OCI-LY1 (cell line): ENCODE measurements at regions not wholly inside any gene's neighbourhood (a gene's known extent, or its start where the extent isn't known, plus 50 kb on each side); places are given as distances from the start of the nearest gene placed in this dataset.

ENCODE experiments used
- H2AFZ ChIP-seq: fragments of 200-600 bp; sonication (generic), shearing (Covaris generic); 2 replicates; pipeline ENCODE4 v1.6.0; 2014; ENCODE audit warnings: antibody characterized with exemption, mild to moderate bottlenecking, low read length
- H3F3A ChIP-seq: fragments of 200-600 bp; sonication (generic), shearing (Covaris generic); 2 replicates; pipeline ENCODE4 v1.6.0; 2014; ENCODE audit warnings: mild to moderate bottlenecking, antibody characterized with exemption, low read length, moderate library complexity; ENCODE audit not compliant: insufficient read depth
- H3K27ac ChIP-seq: fragments of 200-600 bp; sonication (generic); 2 replicates; pipeline ENCODE4 v1.5.1; 2014; ENCODE audit warnings: low read length, mixed run types, mild to moderate bottlenecking, low read depth; ENCODE audit not compliant: poor library complexity, severe bottlenecking
- H3K27me3 ChIP-seq: fragments of 200-600 bp; sonication (generic); 2 replicates; pipeline ENCODE4 v1.6.0; 2014; ENCODE audit warnings: antibody characterized with exemption, mild to moderate bottlenecking, low read length, moderate library complexity; ENCODE audit not compliant: insufficient read depth
- H3K36me3 ChIP-seq: fragments of 200-600 bp; sonication (generic); 2 replicates; pipeline ENCODE4 v1.6.1; 2014; ENCODE audit warnings: mild to moderate bottlenecking, antibody characterized with exemption, low read length, moderate library complexity, mixed read lengths; ENCODE audit not compliant: insufficient read depth
- H3K4me1 ChIP-seq: fragments of 200-600 bp; sonication (generic); 2 replicates; pipeline ENCODE4 v1.5.1; 2014; ENCODE audit warnings: mild to moderate bottlenecking, low read length, moderate library complexity; ENCODE audit not compliant: insufficient read depth, severe bottlenecking
- H3K4me2 ChIP-seq: fragments of 200-600 bp; sonication (generic), shearing (Covaris generic); 2 replicates; pipeline ENCODE4 v1.6.1; 2014; ENCODE audit warnings: low read length
- H3K4me3 ChIP-seq: fragments of 200-600 bp; sonication (generic); 2 replicates; pipeline ENCODE4 v1.5.1; 2014; ENCODE audit warnings: low read length, low read depth, mild to moderate bottlenecking, mixed read lengths; ENCODE audit not compliant: poor library complexity, severe bottlenecking
- H3K79me2 ChIP-seq: fragments of 200-600 bp; shearing (Covaris generic); 2 replicates; pipeline ENCODE4 v1.6.1; 2016; ENCODE audit warnings: mixed run types, low read length, mixed read lengths; ENCODE audit not compliant: insufficient read depth
- H3K9ac ChIP-seq: fragments of 200-600 bp; sonication (generic), shearing (Covaris generic); 2 replicates; pipeline ENCODE4 v1.6.1; 2014; ENCODE audit warnings: mild to moderate bottlenecking, low read length, mixed read lengths
- H3K9me2 ChIP-seq: fragments of 200-600 bp; sonication (generic), shearing (Covaris generic); 2 replicates; pipeline ENCODE4 v1.6.1; 2014; ENCODE audit warnings: low read depth, mild to moderate bottlenecking, low read length, mixed read lengths
- H3K9me3 ChIP-seq: fragments of 200-600 bp; shearing (Covaris generic); 2 replicates; pipeline ENCODE4 v1.6.1; 2014; ENCODE audit warnings: low read length, mixed read lengths
- H4K20me1 ChIP-seq: fragments of 200-600 bp; sonication (generic), shearing (Covaris generic); 2 replicates; pipeline ENCODE4 v1.6.0; 2016; ENCODE audit warnings: mild to moderate bottlenecking, low read length; ENCODE audit not compliant: insufficient read depth
- CTCF ChIP-seq: fragments of 200-600 bp; sonication (generic), shearing (Covaris generic); IDR thresholded peaks from 2 replicates; pipeline ENCODE4 v1.5.1; 2017; ENCODE audit warnings: mild to moderate bottlenecking, antibody characterized with exemption, low read length, moderate library complexity, mixed read lengths
- EZH2 ChIP-seq: fragments of 200-600 bp; sonication (generic), shearing (Covaris generic); IDR thresholded peaks from 2 replicates; pipeline ENCODE4 v1.8.0; 2017; ENCODE audit warnings: borderline replicate concordance, mixed run types, mild to moderate bottlenecking, antibody characterized with exemption, low read length, moderate library complexity, mixed read lengths

- H3K4me2 ChIP-seq, result no peak overlapping the region
- no peaks in the 10 kb centered on the region for H3K4me1 ChIP-seq
- H3K79me2 ChIP-seq, result no peaks in the 10 kb centered on the region
- no peak overlapping the region for H3K4me3 ChIP-seq
- no peak for TF ChIP-seq CTCF
- no peak for TF ChIP-seq EZH2
- no peaks in the 10 kb centered on the region for H3K36me3 ChIP-seq
- no peak overlapping the region for H2AFZ ChIP-seq
- H3K9me2 ChIP-seq, result no peaks in the 10 kb centered on the region
- H3F3A ChIP-seq, result no peaks in the 10 kb centered on the region
- H3K27me3 ChIP-seq, result no peaks in the 10 kb centered on the region
- no peaks in the 10 kb centered on the region for H4K20me1 ChIP-seq
- no peak overlapping the region for H3K27ac ChIP-seq
- H3K9me3 ChIP-seq, result no peaks in the 10 kb centered on the region
- no peak overlapping the region for H3K9ac ChIP-seq
These were observed 481.2 kb downstream of the OTOL1 start for GRCh38 chr3:161977850-161978249.

- no peak overlapping the region for H3K9ac ChIP-seq
- H3K27me3 ChIP-seq, result no peaks in the 10 kb centered on the region
- H2AFZ ChIP-seq, result no peak overlapping the region
- no peaks in the 10 kb centered on the region for H4K20me1 ChIP-seq
- H3K4me1 ChIP-seq, result no peaks in the 10 kb centered on the region
- no peak for TF ChIP-seq CTCF
- TF ChIP-seq EZH2, result no peak
- no peak overlapping the region for H3K4me3 ChIP-seq
- H3K27ac ChIP-seq, result no peak overlapping the region
- no peak overlapping the region for H3K4me2 ChIP-seq
- H3K9me3 ChIP-seq, result no peaks in the 10 kb centered on the region
- no peaks in the 10 kb centered on the region for H3K9me2 ChIP-seq
- H3K79me2 ChIP-seq, result no peaks in the 10 kb centered on the region
- H3F3A ChIP-seq, result no peaks in the 10 kb centered on the region
- no peaks in the 10 kb centered on the region for H3K36me3 ChIP-seq
These were observed 491.3 kb downstream of the OTOL1 start for GRCh38 chr3:161987933-161988332.

- no peak overlapping the region for H3K4me3 ChIP-seq
- H3F3A ChIP-seq, result no peaks in the 10 kb centered on the region
- TF ChIP-seq EZH2, result no peak
- no peak for TF ChIP-seq CTCF
- H2AFZ ChIP-seq, result no peak overlapping the region
- no peaks in the 10 kb centered on the region for H3K79me2 ChIP-seq
- H4K20me1 ChIP-seq, result no peaks in the 10 kb centered on the region
- no peak overlapping the region for H3K27ac ChIP-seq
- no peak overlapping the region for H3K9ac ChIP-seq
- no peaks in the 10 kb centered on the region for H3K9me3 ChIP-seq
- no peaks in the 10 kb centered on the region for H3K27me3 ChIP-seq
- no peak overlapping the region for H3K4me2 ChIP-seq
- H3K4me1 ChIP-seq, result no peaks in the 10 kb centered on the region
- no peaks in the 10 kb centered on the region for H3K9me2 ChIP-seq
- H3K36me3 ChIP-seq, result no peaks in the 10 kb centered on the region
These were observed 492.4 kb downstream of the OTOL1 start for GRCh38 chr3:161989012-161989411.
